B cell (primary cell): ENCODE measurements at regions not wholly inside any gene's neighbourhood (a gene's known extent, or its start where the extent isn't known, plus 50 kb on each side); places are given as distances from the start of the nearest gene placed in this dataset.

ENCODE experiments used
- ATAC-seq: fragments of 200-7000 bp; cut with Tn5 transposase; one replicate; pipeline ENCODE4 v1.10.0; 2021; ENCODE audit warnings: low read depth, mild to moderate bottlenecking, moderate number of reproducible peaks, moderate library complexity
- CTCF ChIA-PET: fragments of 350-600 bp; sonication (Branson Sonifier 250); formaldehyde crosslinking; loops from one replicate; lab custom pipeline; 2021; ENCODE audit warnings: antibody characterized with exemption, inconsistent platforms; lab: Charles Lee
- POLR2A ChIA-PET: fragments of 350-600 bp; sonication (Branson Sonifier 250); formaldehyde crosslinking; loops from one replicate; lab custom pipeline; 2021; ENCODE audit warnings: antibody characterized with exemption; lab: Charles Lee
- DNase-seq: peaks from one replicate; pipeline ENCODE4 v3.0.0; 2013
- H2AFZ ChIP-seq: 2 replicates; pipeline ENCODE4 v1.6.1; 2012; ENCODE audit warnings: mild to moderate bottlenecking, low read depth, low read length; ENCODE audit not compliant: insufficient read depth, poor library complexity, severe bottlenecking
- H3K27ac ChIP-seq, 2 donors: 1 replicate in 1 of 2; 2 replicates in 1 of 2; pipeline ENCODE4 v1.5.1; 2012 to 2013; ENCODE audit warnings: low read length in 2 of 2, mild to moderate bottlenecking in 2 of 2, moderate library complexity in 1 of 2
- H3K27me3 ChIP-seq, 4 experiments: fragments of 200-600 bp in 1 of 4; sonication (generic) in 1 of 4; replicated peaks in 1 of 4; 1 replicate in 2 of 4; 2 replicates in 2 of 4; pipeline versions ENCODE4 v1.6.1 to v1.7.0; 2013 to 2016; ENCODE audit warnings: low read length in 3 of 4, mild to moderate bottlenecking in 2 of 4, mixed read lengths in 1 of 4, moderate library complexity in 1 of 4; ENCODE audit not compliant: insufficient read depth in 4 of 4, control insufficient read depth in 3 of 4; ENCODE audit errors: control extremely low read depth in 1 of 4
- H3K36me3 ChIP-seq, 2 experiments: replicated peaks in 1 of 2; 1 replicate in 1 of 2; 2 replicates in 1 of 2; pipeline versions ENCODE4 v1.6.1 to v1.7.1; 2013; ENCODE audit warnings: low read length in 1 of 2; ENCODE audit not compliant: insufficient read depth in 2 of 2, control insufficient read depth in 1 of 2; ENCODE audit errors: control extremely low read depth in 1 of 2, extremely low read depth in 1 of 2
- H3K4me1 ChIP-seq, 2 donors: fragments of 200-600 bp in 1 of 2; sonication (generic) in 1 of 2; 1 replicate in 1 of 2; 2 replicates in 1 of 2; pipeline versions ENCODE4 v1.5.1 to v1.6.1; 2013 to 2017; ENCODE audit warnings: low read length in 2 of 2; ENCODE audit not compliant: control insufficient read depth in 2 of 2, insufficient read depth in 2 of 2
- H3K4me2 ChIP-seq: replicated peaks from 2 replicates; pipeline ENCODE3; 2012; ENCODE audit warnings: mild to moderate bottlenecking, low read depth, low read length; ENCODE audit not compliant: poor library complexity, severe bottlenecking
- H3K4me3 ChIP-seq, 5 experiments: fragments of 200-600 bp in 1 of 5; sonication (generic) in 1 of 5; 1 replicate in 3 of 5; 2 replicates in 2 of 5; pipeline versions ENCODE4 v1.5.1 to v1.7.0; 2011 to 2016; ENCODE audit warnings: low read length in 4 of 5, mild to moderate bottlenecking in 4 of 5, low read depth in 2 of 5, control low read depth in 1 of 5, moderate library complexity in 1 of 5; ENCODE audit not compliant: insufficient read depth in 1 of 5; ENCODE audit errors: control extremely low read depth in 1 of 5, extremely low read depth in 1 of 5
- H3K79me2 ChIP-seq: fragments of 200-600 bp; sonication (generic); one replicate; pipeline ENCODE4 v1.6.0; 2016; ENCODE audit warnings: low read length; ENCODE audit not compliant: control insufficient read depth, insufficient read depth
- H3K9ac ChIP-seq: fragments of 200-600 bp; sonication (generic); 2 replicates; pipeline ENCODE4 v1.6.1; 2017; ENCODE audit warnings: mild to moderate bottlenecking, low read length, moderate library complexity
- H3K9me3 ChIP-seq, 3 donors: one replicate each; pipeline versions ENCODE4 v1.6.1 to v1.7.1; 2013; ENCODE audit warnings: low read length in 2 of 3; ENCODE audit not compliant: control insufficient read depth in 2 of 3, insufficient read depth in 1 of 3; ENCODE audit errors: control extremely low read depth in 1 of 3
- H4K20me1 ChIP-seq: 2 replicates; pipeline ENCODE4 v1.6.0; 2012; ENCODE audit warnings: mild to moderate bottlenecking, low read length; ENCODE audit not compliant: insufficient read depth, control insufficient read depth, poor library complexity, severe bottlenecking
- H3K27ac Mint-ChIP-seq: one replicate; pipeline ENCODE4 v1.8.0; 2021; ENCODE audit warnings: mixed read lengths
- H3K27me3 Mint-ChIP-seq: one replicate; pipeline ENCODE4 v1.8.0; 2021; ENCODE audit warnings: mixed read lengths
- H3K4me1 Mint-ChIP-seq: one replicate; pipeline ENCODE4 v1.8.0; 2021; ENCODE audit warnings: mixed read lengths
- H3K4me3 Mint-ChIP-seq: one replicate; pipeline ENCODE4 v1.8.0; 2021; ENCODE audit warnings: mixed read lengths
- H3K9me3 Mint-ChIP-seq: one replicate; pipeline ENCODE4 v1.8.0; 2022; ENCODE audit warnings: mixed read lengths; ENCODE audit not compliant: insufficient read depth
- EZH2 ChIP-seq: IDR thresholded peaks from 2 replicates; pipeline ENCODE4 v1.6.1; 2012; ENCODE audit warnings: borderline replicate concordance, low read depth, mild to moderate bottlenecking, moderate library complexity, low read length; ENCODE audit not compliant: insufficient read depth, poor library complexity, severe bottlenecking
- WGBS: methylation state at CpG from one replicate; pipeline ENCODE4 v1.1.5; 2013; ENCODE audit warnings: missing lambda C conversion rate; ENCODE audit not compliant: insufficient coverage; 5-methylcytosine and 5-hydroxymethylcytosine counted together
- intact Hi-C: fragments of 100-400 bp; cut with micrococcal nuclease; formaldehyde crosslinking; loops from one replicate; pipeline ENCODE4 v1.10.0; 2022
- TF ChIP-seq, protein P1 (sequence below): fragments of 200-600 bp; IDR thresholded peaks from one replicate; pipeline ENCODE4 v1.8.0; 2022; ENCODE audit warnings: antibody characterized with exemption, mild to moderate bottlenecking

GRCh38 chr3:1532935-1533606 lies 440.2 kb downstream of the CNTN6 start:
- TF ChIP-seq EZH2: no peak
- TF ChIP-seq, protein P1, sequence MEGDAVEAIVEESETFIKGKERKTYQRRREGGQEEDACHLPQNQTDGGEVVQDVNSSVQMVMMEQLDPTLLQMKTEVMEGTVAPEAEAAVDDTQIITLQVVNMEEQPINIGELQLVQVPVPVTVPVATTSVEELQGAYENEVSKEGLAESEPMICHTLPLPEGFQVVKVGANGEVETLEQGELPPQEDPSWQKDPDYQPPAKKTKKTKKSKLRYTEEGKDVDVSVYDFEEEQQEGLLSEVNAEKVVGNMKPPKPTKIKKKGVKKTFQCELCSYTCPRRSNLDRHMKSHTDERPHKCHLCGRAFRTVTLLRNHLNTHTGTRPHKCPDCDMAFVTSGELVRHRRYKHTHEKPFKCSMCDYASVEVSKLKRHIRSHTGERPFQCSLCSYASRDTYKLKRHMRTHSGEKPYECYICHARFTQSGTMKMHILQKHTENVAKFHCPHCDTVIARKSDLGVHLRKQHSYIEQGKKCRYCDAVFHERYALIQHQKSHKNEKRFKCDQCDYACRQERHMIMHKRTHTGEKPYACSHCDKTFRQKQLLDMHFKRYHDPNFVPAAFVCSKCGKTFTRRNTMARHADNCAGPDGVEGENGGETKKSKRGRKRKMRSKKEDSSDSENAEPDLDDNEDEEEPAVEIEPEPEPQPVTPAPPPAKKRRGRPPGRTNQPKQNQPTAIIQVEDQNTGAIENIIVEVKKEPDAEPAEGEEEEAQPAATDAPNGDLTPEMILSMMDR: no peak
- POLR2A ChIA-PET: no interaction called here
- intact Hi-C loops: no loop called here

DNA sequence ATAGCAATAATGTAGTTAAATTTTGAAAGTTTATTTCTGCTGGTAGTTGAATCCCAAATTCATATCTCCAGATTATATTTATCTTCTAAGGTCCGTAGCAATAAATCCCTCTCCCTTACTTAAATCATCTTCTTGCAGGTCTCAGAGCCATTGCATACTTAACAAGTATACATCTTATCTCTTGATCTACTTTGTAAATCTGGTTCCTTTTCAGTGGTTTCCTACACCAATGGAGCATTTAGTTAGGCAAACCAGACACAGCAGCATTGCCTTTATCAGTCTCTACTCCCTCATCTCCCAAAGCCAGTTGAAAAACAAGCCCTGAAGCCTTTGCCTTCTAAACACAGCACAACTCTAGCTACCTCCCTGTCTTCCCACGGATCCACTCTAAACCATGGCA lies 440.9 kb downstream of the CNTN6 start:
- no peak for DNase-seq
- WGBS: 50% methylated on average over 1 of the region's 2 CpGs
- Histone ChIP-seq H3K9ac (no peak overlapping the region), H4K20me1 (no peaks in the 10 kb centered on the region), H2AFZ (no peak overlapping the region), H3K9me3 (peaks cover 0 to 1% (median 0%) of the 10 kb centered on the region in 3 donors), H3K79me2 (no peaks in the 10 kb centered on the region), H3K27me3 (no peaks in the 10 kb centered on the region), H3K4me3 (no peak overlapping the region), H3K4me2 (no peak overlapping the region), H3K36me3 (no peaks in the 10 kb centered on the region), H3K4me1 (no peaks in the 10 kb centered on the region), H3K27ac (no peak overlapping the region)
- Mint-ChIP-seq H3K4me3 (no peak overlapping the region), H3K27me3 (no peaks in the 10 kb centered on the region), H3K4me1 (no peaks in the 10 kb centered on the region), H3K27ac (no peak overlapping the region), H3K9me3 (peaks cover under 1% of the 10 kb centered on the region)
- no peak for ATAC-seq
- ChIA-PET CTCF (no interaction called here), POLR2A (no interaction called here)
- TF ChIP-seq, protein P1: no peak
- no peak for TF ChIP-seq EZH2
- intact Hi-C loops: no loop called here

More at GRCh38 chr3:1532935-1533606, 440.2 kb downstream of the CNTN6 start:
- Histone ChIP-seq H4K20me1 (no peaks in the 10 kb centered on the region), H3K4me2 (no peak overlapping the region), H3K9ac (no peak overlapping the region), H3K4me3 (no peak overlapping the region), H3K79me2 (no peaks in the 10 kb centered on the region), H3K9me3 (peaks cover 0 to 1% (median 0%) of the 10 kb centered on the region in 3 donors), H3K36me3 (no peaks in the 10 kb centered on the region), H3K27me3 (no peaks in the 10 kb centered on the region), H3K4me1 (no peaks in the 10 kb centered on the region), H3K27ac (no peak overlapping the region), H2AFZ (no peak overlapping the region)
- no peak overlapping the region for H3K4me3 Mint-ChIP-seq
- DNase-seq (no peak), ATAC-seq (no peak)
- CTCF ChIA-PET: no interaction called here
- H3K4me1 Mint-ChIP-seq: no peaks in the 10 kb centered on the region
- H3K27me3 Mint-ChIP-seq: no peaks in the 10 kb centered on the region
- H3K9me3 Mint-ChIP-seq: no peaks in the 10 kb centered on the region
- H3K27ac Mint-ChIP-seq: no peak overlapping the region
- whole genome bisulfite sequencing: no CpG with 5 or more reads among the region's 4 CpGs
